GM21447 (cell line): ENCODE measurements at regions not wholly inside any gene's neighbourhood (a gene's known extent, or its start where the extent isn't known, plus 50 kb on each side); places are given as distances from the start of the nearest gene placed in this dataset.

Experiments
- ATAC-seq: cut with Tn5 transposase; IDR thresholded peaks from one replicate; pipeline ENCODE4 v1.9.1; 2021; ENCODE audit not compliant: unreplicated experiment

DNA sequence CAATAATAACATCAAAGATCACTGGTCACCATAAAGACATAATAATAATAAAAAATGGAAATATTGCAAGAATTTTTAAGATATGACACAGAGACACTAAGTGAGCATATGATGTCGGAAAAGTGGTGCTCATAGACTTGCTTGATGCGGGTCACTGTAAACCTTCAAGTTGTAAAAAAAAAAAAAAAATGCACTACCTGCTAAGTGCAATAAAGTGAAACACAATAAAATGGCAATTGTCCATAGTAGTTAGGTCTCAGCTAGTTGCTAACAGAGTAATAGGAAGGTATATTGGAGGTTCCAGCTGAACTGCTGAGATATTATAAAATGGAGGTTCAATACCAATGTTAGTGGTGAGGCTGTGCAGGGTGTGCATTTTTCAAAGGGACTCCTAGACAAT, 146.6 kb upstream of the MRPS22 start:
- ATAC-seq = no peak

GRCh38 chr3:139198186-139198585, 145.6 kb upstream of the MRPS22 start:
- ATAC-seq = no peak

DNA sequence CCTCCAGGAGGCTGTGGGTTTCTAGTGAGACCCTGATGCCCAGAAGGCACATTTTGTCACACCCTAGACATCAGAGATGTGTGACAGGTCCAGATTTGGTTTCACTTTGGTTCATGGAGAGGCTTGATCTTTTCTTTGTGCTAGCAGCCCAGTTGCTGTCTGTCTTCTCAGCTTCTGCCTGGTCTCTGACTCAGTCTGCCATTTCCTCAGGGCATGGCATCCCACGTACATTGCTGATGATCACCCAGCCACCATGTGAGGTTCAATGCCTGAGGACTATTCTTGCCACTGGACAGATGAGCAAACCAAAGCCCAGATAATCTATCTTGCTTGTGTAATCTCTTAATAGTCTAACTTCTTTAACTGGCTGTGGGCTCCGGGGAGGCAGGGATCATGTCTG, 144.9 kb upstream of the MRPS22 start:
- no peak for ATAC-seq

DNA sequence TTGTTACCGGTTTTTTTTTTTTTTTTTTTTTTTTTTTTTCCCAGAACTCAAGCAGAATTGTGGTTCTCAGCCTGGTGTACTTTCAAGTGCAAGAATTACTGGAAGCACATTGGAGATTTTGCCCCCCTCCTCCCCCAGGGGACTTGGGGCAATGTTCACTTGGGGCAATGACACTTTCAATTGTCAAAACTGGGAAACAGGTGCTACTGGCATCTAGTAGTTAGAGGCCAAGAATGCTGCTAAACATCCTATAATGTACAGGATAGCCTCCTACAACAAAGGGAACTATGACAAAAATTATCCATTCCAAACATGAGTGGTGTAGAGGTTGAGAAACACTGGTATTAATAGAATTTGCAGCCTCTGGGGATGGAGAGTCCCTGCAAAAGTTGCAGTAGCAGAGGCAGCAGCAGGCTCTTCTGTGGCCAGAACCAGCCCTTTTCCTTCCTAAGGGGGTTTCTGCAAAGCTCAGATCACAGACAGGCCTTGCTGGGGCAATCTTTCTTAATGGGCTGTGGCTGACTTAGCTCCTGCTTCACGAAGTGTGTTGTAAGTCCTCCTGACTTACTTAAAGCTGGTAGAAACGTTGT, 144.3 kb upstream of the MRPS22 start:
- no peak for ATAC-seq

- ATAC-seq = no peak
These were observed 142.2 kb upstream of the MRPS22 start for GRCh38 chr3:139201446-139202225.

DNA sequence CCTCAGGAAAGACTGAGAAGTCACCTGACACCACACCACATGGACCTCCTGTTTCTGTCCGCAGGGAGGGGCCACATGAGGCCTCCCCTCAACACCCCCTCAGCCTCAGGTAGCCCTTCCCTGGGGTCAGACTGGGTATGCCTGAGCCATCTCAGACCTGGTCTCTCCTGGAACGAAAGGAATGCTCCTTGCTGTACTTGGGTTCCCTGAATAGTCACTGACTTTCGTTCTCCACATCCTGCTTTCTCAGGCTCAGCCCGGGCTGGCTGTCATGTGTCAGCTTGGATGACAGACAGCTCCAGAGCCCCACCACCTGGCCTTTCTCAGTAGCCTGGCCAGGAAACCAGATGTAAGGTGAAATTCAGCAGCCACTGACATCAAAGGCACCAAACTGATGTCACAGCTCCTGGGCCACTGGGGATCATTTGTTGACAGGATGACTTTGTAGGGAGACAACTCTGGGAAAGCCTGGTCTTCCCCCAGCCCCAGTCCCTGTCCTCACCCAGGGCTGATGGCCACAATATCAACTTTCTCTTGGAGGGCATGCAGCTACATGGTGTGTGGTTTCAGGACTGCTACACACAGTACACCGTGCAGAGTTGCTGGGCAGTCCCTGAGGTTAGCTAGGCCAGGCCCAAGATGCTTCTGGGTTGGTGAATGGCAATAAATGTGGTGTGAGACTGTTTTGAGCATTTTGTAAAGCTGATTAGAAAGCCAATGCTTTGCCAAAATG, 141.4 kb upstream of the MRPS22 start:
- no peak for ATAC-seq

- no peak for ATAC-seq
These were observed 140.9 kb upstream of the MRPS22 start for GRCh38 chr3:139202959-139203349.

DNA sequence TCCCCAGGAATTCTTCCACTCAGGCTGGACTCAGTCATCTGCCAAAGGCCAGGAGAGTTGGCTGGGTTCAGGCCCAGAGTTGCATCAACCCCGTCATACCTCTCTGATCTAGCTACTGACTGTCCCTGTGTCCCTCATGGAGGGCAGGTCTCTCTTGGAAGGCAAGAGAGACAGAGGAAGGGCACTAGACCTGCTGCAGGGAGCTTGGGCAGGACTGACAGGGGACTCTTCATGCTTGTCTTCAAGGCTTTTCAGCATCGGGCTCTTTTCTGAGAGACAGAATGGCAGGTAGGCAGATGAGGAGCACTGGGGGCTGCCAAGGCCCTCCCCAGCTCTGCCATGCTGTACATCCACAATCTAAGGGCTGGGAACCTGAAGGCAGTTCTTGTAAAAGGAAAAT, 140.1 kb upstream of the MRPS22 start:
- no peak for ATAC-seq

DNA sequence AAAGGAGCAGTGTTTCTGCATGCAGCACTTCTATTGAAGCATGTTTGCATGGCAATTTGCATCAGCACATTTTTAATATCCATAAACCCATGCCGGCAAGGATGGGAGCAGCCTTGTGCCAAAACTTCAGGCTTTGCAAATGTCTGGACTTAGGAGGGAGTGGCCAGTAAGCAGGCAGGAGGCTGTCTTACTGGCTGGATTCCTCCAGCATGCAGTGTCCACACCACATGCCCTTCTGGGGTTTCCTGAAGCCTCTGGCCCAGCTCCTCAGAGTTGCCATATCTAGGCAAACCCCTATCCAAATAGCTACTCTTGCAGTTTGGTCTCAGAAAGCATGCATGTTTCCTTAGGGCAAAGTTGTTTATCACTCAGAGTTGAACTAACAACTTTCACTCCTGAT, 139.1 kb upstream of the MRPS22 start:
- no peak for ATAC-seq

- ATAC-seq = no peak
These were observed 129.9 kb upstream of the MRPS22 start for GRCh38 chr3:139213936-139214335.

GRCh38 chr3:139216958-139217357, 126.9 kb upstream of the MRPS22 start:
- no peak for ATAC-seq

DNA sequence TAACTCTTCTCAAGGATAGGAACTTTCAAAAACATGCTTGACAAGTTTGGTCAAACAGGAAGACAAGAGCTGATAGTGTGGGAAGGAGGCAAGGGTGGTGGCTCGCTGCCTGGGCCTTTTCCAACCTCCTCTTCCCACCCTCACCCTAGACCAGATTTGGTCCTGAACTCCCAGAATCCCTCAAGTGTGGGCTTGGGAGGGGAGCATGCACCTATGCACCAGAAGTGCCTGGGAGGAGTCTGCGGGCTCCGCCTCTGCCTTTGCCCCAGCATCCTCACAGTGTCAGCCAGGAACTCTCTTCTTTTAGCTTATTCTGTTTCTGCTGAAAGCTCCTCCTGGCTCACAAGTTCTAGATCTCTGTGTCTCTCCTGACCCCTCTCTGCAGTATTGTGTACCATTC, 126.2 kb upstream of the MRPS22 start:
- no peak for ATAC-seq

- no peak for ATAC-seq
These were observed 125.8 kb upstream of the MRPS22 start for GRCh38 chr3:139218046-139218445.

DNA sequence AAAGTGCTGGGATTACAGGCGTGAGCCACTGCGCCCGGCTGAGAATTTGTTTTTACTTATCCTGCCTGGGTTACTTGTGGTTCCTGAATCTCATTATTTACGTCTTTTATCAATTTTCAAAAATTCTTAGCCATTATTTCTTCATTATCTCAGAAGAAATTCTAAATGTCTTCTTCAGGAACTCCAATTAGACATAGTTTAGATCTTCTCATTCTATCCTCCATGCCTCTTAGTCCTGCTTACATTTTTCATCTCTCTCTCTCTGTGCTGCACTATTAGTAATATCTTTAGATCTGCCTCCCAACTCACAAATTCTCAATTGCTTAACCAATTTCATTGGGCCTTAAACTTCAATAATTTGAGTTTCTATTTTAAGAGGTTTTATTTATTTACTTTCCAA, 124.4 kb upstream of the MRPS22 start:
- no peak for ATAC-seq

DNA sequence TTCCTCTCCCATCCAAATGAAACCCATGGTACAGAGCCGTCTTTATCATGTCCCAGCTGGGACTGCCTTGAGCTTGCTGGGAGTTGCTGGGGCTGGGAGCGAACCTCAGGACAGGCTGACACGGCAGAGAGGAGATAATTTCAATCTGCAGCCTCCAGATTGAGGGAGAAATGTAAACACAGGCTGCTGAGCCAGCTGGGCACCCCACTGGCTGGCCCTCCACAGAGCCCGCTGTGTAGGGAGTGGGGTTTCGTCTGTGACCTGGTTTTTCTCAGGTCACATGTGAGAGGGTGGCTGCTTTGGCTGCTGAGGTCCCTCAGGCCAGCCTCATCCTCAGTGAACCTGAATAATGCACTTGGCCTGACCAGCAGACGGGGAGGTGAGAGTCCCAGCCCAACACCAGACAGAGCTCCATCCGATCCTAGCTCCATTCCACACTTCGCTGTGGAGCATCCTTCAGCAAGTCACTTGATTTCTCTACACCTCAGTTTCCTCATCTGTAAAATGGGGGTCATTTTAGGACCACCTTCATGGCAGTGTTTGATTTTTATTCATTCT, 121.6 kb upstream of the MRPS22 start:
- no peak for ATAC-seq

DNA sequence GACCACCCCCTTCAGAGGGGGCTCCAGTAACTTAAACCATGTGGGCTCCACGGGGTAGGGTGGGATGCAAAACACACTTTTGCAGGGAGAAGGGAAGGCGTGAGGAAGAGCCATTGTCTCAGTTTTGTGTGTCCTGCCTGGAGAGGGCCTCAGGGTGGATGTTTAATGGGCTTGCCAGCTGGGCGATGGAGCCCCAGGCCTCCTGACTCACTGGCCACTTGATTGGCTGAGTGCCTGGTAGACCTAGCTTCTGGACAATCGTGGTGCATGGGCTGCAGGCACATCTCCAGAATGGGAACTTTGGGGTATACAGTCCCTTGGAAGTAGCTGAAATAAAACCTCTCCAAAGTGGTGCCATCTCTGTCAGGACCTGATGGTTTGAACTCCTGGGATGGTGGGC, 118.3 kb upstream of the MRPS22 start:
- ATAC-seq = no peak

GRCh38 chr3:139226731-139227130, 117.1 kb upstream of the MRPS22 start:
- ATAC-seq = no peak

DNA sequence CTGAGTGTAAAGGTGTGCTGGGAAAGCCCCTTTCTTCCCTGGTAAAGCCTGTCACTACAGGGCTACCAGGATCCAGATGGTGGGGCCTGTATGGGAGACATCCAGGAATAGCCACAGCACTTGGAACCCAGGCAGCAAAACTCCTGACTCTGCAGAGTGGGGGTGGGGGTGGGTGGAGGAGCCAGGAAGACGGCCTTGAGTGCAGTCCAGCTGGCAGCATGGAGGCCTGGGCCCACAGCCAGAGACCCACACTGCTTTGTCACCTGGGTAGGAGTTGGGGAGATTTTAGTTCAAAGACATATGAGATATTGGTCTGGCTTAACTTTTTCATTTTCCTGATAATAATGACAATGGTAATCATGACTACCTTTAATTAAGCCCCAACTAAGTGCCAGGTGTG, 116.7 kb upstream of the MRPS22 start:
- ATAC-seq = no peak

- no peak for ATAC-seq
These were observed 116.0 kb upstream of the MRPS22 start for GRCh38 chr3:139227827-139228226.

DNA sequence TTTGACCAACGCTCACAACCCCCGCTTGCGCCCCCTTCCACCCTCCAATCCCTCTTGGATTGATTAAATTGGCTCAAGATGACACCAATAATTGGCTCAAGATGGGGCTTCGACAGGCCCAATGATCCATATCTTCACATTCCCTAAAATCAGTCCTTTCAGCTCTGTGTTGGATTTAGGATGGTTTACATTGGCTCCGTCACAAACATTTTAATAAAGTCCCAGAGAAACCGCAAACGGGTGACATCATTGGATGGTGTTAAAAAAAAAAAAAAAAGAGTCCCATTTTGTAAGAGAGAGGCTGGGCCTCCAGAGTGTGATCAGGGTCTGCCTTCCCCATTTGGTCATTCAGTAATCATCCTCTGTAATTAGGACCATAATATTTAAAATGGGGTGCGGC, 113.4 kb upstream of the MRPS22 start:
- ATAC-seq = no peak

DNA sequence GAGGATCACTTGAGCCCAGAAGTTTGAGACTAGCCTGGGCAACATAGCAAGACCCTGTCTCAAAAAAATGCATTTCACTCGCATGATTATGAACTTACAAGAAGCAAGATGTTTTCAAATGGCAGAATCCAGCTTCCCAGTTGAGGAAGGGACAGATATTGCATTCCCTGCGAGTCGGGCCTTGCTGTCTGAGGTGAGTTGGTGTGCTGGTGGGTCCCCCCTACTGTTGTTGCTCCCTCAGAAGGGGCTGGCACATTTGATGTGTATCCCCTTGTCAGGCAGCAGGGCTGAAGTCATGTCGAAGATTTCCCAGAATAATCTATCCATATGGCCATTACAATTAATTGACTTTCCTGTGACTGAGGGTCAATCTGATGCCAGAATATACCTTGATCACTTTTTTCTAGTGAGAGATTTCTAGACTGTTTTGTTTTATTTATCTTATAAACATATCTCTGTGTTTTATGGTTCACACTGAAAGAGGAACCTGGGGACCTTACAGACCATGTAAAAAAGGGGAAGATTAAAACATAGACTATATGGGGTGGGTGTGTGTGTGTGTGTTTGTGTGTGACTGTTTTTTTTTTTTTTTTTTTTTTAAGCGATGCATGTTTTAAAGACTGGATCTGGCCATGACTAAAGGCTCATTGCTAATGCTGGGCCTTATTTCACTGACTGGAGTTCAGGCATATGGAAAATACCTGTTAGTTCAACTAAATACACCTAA, 112.1 kb upstream of the MRPS22 start:
- ATAC-seq = no peak
